DMS53 (cell line): ENCODE measurements at regions not wholly inside any gene's neighbourhood (a gene's known extent, or its start where the extent isn't known, plus 50 kb on each side); places are given as distances from the start of the nearest gene placed in this dataset.
"Not testable (repeated sequence)": the region's sequence is repeated elsewhere in the genome, so short reads cannot be mapped to it uniquely, and the experiment has no call there.

Experiments used
- DNase-seq: peaks from one replicate; lab custom pipeline; 2025; lab: John Stamatoyannopoulos, UW

GRCh38 chr2:51894584-51894983, 862.7 kb upstream of the NRXN1 start:
- DNase-seq, result not testable (repeated sequence)

GRCh38 chr2:51888120-51888519, 856.2 kb upstream of the NRXN1 start:
- DNase-seq, result no peak

- no peak for DNase-seq
Measured at GRCh38 chr2:51881673-51882072, 849.7 kb upstream of the NRXN1 start.

GRCh38 chr2:51880153-51880552, 848.2 kb upstream of the NRXN1 start:
- no peak for DNase-seq

- no peak for DNase-seq
Measured at GRCh38 chr2:51866361-51866760, 834.4 kb upstream of the NRXN1 start.

GRCh38 chr2:51859260-51859659, 827.3 kb upstream of the NRXN1 start:
- peak; percentile 4 for DNase-seq

GRCh38 chr2:51855683-51856082, 823.8 kb upstream of the NRXN1 start:
- DNase-seq, result no peak

- no peak for DNase-seq
Measured at GRCh38 chr2:51846796-51847195, 814.9 kb upstream of the NRXN1 start.

- no peak for DNase-seq
Measured at GRCh38 chr2:51846018-51846417, 814.1 kb upstream of the NRXN1 start.

- DNase-seq, result no peak
Measured at GRCh38 chr2:51844596-51844995, 812.7 kb upstream of the NRXN1 start.

- DNase-seq, result no peak
Measured at GRCh38 chr2:51829477-51829876, 797.5 kb upstream of the NRXN1 start.

- no peak for DNase-seq
Measured at GRCh38 chr2:51825823-51826222, 793.9 kb upstream of the NRXN1 start.

- DNase-seq, result peak; percentile 73
Measured at GRCh38 chr2:51813247-51813646, 781.3 kb upstream of the NRXN1 start.

- peak; percentile 42 for DNase-seq
Measured at GRCh38 chr2:51812138-51812866, 780.4 kb upstream of the NRXN1 start.

- DNase-seq, result no peak
Measured at GRCh38 chr2:51810197-51810596, 778.3 kb upstream of the NRXN1 start.

- DNase-seq, result no peak
Measured at GRCh38 chr2:51807229-51807628, 775.3 kb upstream of the NRXN1 start.

- peak; percentile 70 for DNase-seq
Measured at GRCh38 chr2:51795248-51795888, 763.4 kb upstream of the NRXN1 start.

- DNase-seq, result no peak
Measured at GRCh38 chr2:51791496-51791895, 759.6 kb upstream of the NRXN1 start.

- DNase-seq, result no peak
Measured at GRCh38 chr2:51790854-51791253, 758.9 kb upstream of the NRXN1 start.

GRCh38 chr2:51789918-51790317, 758.0 kb upstream of the NRXN1 start:
- DNase-seq, result peak; percentile 22

GRCh38 chr2:51782921-51783765, 751.2 kb upstream of the NRXN1 start:
- peak; percentile 87 for DNase-seq

GRCh38 chr2:51781691-51782090, 749.8 kb upstream of the NRXN1 start:
- DNase-seq, result no peak

GRCh38 chr2:51780353-51780752, 748.4 kb upstream of the NRXN1 start:
- no peak for DNase-seq
